ENCODE measurements at regions not wholly inside any gene's neighbourhood (a gene's known extent, or its start where the extent isn't known, plus 50 kb on each side); places are given as distances from the start of the nearest gene placed in this dataset.

GRCh38 chr18:45361125-45361851 is 254.0 kb upstream of the SLC14A2 start:
- CTCF ChIA-PET, result no interaction called here
- Histone ChIP-seq H3K79me2 (ENCODE audit: insufficient read depth, low read length) (no peaks in the 10 kb centered on the region), H3K9me2 (ENCODE audit: insufficient read depth) (no peaks in the 10 kb centered on the region), H3K36me3 (ENCODE audit: control insufficient read depth in 1 of 2, insufficient read depth in 2 of 2, low read length in 2 of 2) (no peaks in the 10 kb centered on the region), H3K4me1 (ENCODE audit: control insufficient read depth in 1 of 2, insufficient read depth in 2 of 2, low read length in 2 of 2) (no peaks in the 10 kb centered on the region), H2AFZ (ENCODE audit: low read depth, low read length, poor library complexity, severe bottlenecking) (no peak overlapping the region), H3K27ac (ENCODE audit: low read depth, low read length) (no peak overlapping the region), H3K4me2 (ENCODE audit: low read length) (no peak overlapping the region), H4K20me1 (ENCODE audit: insufficient read depth) (no peaks in the 10 kb centered on the region), H3K9ac (ENCODE audit: low read length) (no peak overlapping the region), H3K27me3 (ENCODE audit: insufficient read depth, low read length) (no peaks in the 10 kb centered on the region), H3K4me3 (replicated peaks in 1 of 2; ENCODE audit: low read depth in 1 of 2, low read length in 2 of 2) (no peak overlapping the region), H3K9me3 (ENCODE audit: control insufficient read depth in 1 of 2, insufficient read depth in 1 of 2, low read depth in 1 of 2, low read length in 2 of 2) (no peaks in the 10 kb centered on the region)
- no TSS peak for BruUV-seq (replicated peaks)
- TF ChIP-seq EGR1 (IDR thresholded peaks at IDR 0.05; ENCODE audit: low read depth) (no peak), CEBPB (IDR thresholded peaks at IDR 0.05; ENCODE audit: low read depth) (no peak), SP1 (IDR thresholded peaks at IDR 0.05; ENCODE audit: low read depth) (no peak), EZH2phosphoT487 (IDR thresholded peaks at IDR 0.05; ENCODE audit: borderline replicate concordance) (no peak), CBX3 (IDR thresholded peaks at IDR 0.05; ENCODE audit: low read depth) (no peak), TCF7L2 (IDR thresholded peaks at IDR 0.05; ENCODE audit: borderline replicate concordance, extremely low read depth, insufficient read depth, insufficient read length) (no peak), ELF1 (IDR thresholded peaks at IDR 0.05; ENCODE audit: borderline replicate concordance, low read depth) (no peak)
- TF ChIP-seq, protein P1, sequence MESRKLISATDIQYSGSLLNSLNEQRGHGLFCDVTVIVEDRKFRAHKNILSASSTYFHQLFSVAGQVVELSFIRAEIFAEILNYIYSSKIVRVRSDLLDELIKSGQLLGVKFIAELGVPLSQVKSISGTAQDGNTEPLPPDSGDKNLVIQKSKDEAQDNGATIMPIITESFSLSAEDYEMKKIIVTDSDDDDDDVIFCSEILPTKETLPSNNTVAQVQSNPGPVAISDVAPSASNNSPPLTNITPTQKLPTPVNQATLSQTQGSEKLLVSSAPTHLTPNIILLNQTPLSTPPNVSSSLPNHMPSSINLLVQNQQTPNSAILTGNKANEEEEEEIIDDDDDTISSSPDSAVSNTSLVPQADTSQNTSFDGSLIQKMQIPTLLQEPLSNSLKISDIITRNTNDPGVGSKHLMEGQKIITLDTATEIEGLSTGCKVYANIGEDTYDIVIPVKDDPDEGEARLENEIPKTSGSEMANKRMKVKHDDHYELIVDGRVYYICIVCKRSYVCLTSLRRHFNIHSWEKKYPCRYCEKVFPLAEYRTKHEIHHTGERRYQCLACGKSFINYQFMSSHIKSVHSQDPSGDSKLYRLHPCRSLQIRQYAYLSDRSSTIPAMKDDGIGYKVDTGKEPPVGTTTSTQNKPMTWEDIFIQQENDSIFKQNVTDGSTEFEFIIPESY (IDR thresholded peaks at IDR 0.05; ENCODE audit: extremely low read depth, insufficient replicate concordance, low read length), result no peak
- RAD21 ChIA-PET (ENCODE audit: low non-redundant PET in 1 of 2, low total read pairs in 2 of 2, uncharacterized antibody in 2 of 2, unreplicated experiment in 2 of 2), result no interaction called here
- no peak for ATAC-seq
- DNase-seq (ENCODE audit: low read depth, low spot score), result no peak
- intact Hi-C loops (cut with micrococcal nuclease), result no loop called here
- POLR2A ChIA-PET, result no interaction called here
